H9 (cell line): ENCODE measurements at regions not wholly inside any gene's neighbourhood (a gene's known extent, or its start where the extent isn't known, plus 50 kb on each side); places are given as distances from the start of the nearest gene placed in this dataset.

ENCODE experiments used
- DNase-seq: peaks from one replicate; pipeline ENCODE4 v3.0.0-alpha.2; 2017
- H2AFZ ChIP-seq: one replicate; pipeline ENCODE4 v1.6.1; 2013; ENCODE audit warnings: mild to moderate bottlenecking, low read length, control low read depth, moderate library complexity
- H2AK5ac ChIP-seq: 2 replicates; pipeline ENCODE4 v1.6.1; 2013; ENCODE audit warnings: low read length, control low read depth, mixed read lengths; ENCODE audit not compliant: insufficient read length
- H2BK120ac ChIP-seq: one replicate; pipeline ENCODE4 v1.6.1; 2013; ENCODE audit warnings: low read depth, mild to moderate bottlenecking, low read length, control low read depth, inconsistent platforms; ENCODE audit not compliant: poor library complexity, severe bottlenecking
- H2BK12ac ChIP-seq: 2 replicates; pipeline ENCODE4 v1.6.1; 2013; ENCODE audit warnings: low read length, control low read depth, mixed read lengths, low read depth; ENCODE audit not compliant: insufficient read length
- H2BK15ac ChIP-seq: 2 replicates; pipeline ENCODE4 v1.6.1; 2013; ENCODE audit warnings: low read depth, low read length, control low read depth
- H2BK20ac ChIP-seq: one replicate; pipeline ENCODE4 v1.6.1; 2013; ENCODE audit warnings: low read depth, mild to moderate bottlenecking, low read length, control low read depth, inconsistent platforms; ENCODE audit not compliant: poor library complexity, severe bottlenecking
- H2BK5ac ChIP-seq: 2 replicates; pipeline ENCODE4 v1.6.1; 2013; ENCODE audit warnings: low read length, control low read depth, mixed read lengths; ENCODE audit not compliant: insufficient read length
- H3K14ac ChIP-seq: 2 replicates; pipeline ENCODE4 v1.6.1; 2013; ENCODE audit warnings: low read length, control low read depth; ENCODE audit not compliant: insufficient read depth
- H3K18ac ChIP-seq: 2 replicates; pipeline ENCODE4 v1.6.1; 2013; ENCODE audit warnings: low read depth, mild to moderate bottlenecking, mixed read lengths, low read length, control low read depth; ENCODE audit not compliant: insufficient read length
- H3K23ac ChIP-seq: 2 replicates; pipeline ENCODE4 v1.6.1; 2013; ENCODE audit warnings: low read length, control low read depth, mixed read lengths, low read depth; ENCODE audit not compliant: insufficient read length
- H3K23me2 ChIP-seq: 2 replicates; pipeline ENCODE4 v1.6.1; 2013; ENCODE audit warnings: low read depth, mild to moderate bottlenecking, mixed read lengths, low read length, control low read depth; ENCODE audit not compliant: insufficient read length, poor library complexity, severe bottlenecking
- H3K27ac ChIP-seq: 2 replicates; pipeline ENCODE4 v1.5.1; 2013; ENCODE audit warnings: low read length, control low read depth, mixed read lengths, low read depth; ENCODE audit not compliant: insufficient read length
- H3K27me3 ChIP-seq: 2 replicates; pipeline ENCODE4 v1.6.1; 2013; ENCODE audit warnings: low read length, control low read depth, inconsistent platforms; ENCODE audit not compliant: insufficient read depth
- H3K4ac ChIP-seq: 2 replicates; pipeline ENCODE4 v1.6.1; 2013; ENCODE audit warnings: low read depth, mild to moderate bottlenecking, control low read depth, inconsistent platforms, low read length, moderate library complexity
- H3K4me1 ChIP-seq: 2 replicates; pipeline ENCODE4 v1.6.1; 2013; ENCODE audit warnings: low read length, control low read depth, inconsistent platforms; ENCODE audit not compliant: insufficient read depth
- H3K4me2 ChIP-seq: 2 replicates; pipeline ENCODE4 v1.6.1; 2013; ENCODE audit warnings: low read length, control low read depth, mixed read lengths; ENCODE audit not compliant: insufficient read length, insufficient read depth
- H3K56ac ChIP-seq: 2 replicates; pipeline ENCODE4 v1.6.1; 2013; ENCODE audit warnings: low read depth, mild to moderate bottlenecking, mixed read lengths, low read length, control low read depth; ENCODE audit not compliant: insufficient read length
- H3K79me1 ChIP-seq: 2 replicates; pipeline ENCODE4 v1.6.1; 2013; ENCODE audit warnings: low read depth, mild to moderate bottlenecking, moderate library complexity, low read length, control low read depth, inconsistent platforms; ENCODE audit not compliant: insufficient read depth, poor library complexity, severe bottlenecking
- H3K79me2 ChIP-seq: 2 replicates; pipeline ENCODE4 v1.6.1; 2013; ENCODE audit warnings: low read length, control low read depth, inconsistent platforms; ENCODE audit not compliant: insufficient read depth
- H3K9ac ChIP-seq: 2 replicates; pipeline ENCODE4 v1.6.1; 2013; ENCODE audit warnings: low read length, control low read depth, mixed read lengths; ENCODE audit not compliant: insufficient read length; ENCODE audit errors: extremely low read depth
- H3K9me3 ChIP-seq: one replicate; pipeline ENCODE4 v1.6.1; 2013; ENCODE audit warnings: low read depth, low read length, inconsistent platforms; ENCODE audit not compliant: control insufficient read depth
- H3T11ph ChIP-seq: one replicate; pipeline ENCODE4 v1.6.1; 2013; ENCODE audit warnings: mild to moderate bottlenecking, low read length, control low read depth, inconsistent platforms
- H4K20me1 ChIP-seq: one replicate; pipeline ENCODE4 v1.6.1; 2013; ENCODE audit not compliant: control insufficient read depth, insufficient read length, insufficient read depth
- H4K5ac ChIP-seq: 2 replicates; pipeline ENCODE4 v1.6.1; 2013; ENCODE audit warnings: low read depth, mild to moderate bottlenecking, mixed read lengths, low read length, control low read depth; ENCODE audit not compliant: insufficient read length
- H4K8ac ChIP-seq: replicated peaks from 2 replicates; pipeline ENCODE4 v1.6.1; 2013; ENCODE audit warnings: low read length, control low read depth, mixed read lengths, low read depth; ENCODE audit not compliant: insufficient read length
- H4K91ac ChIP-seq: 2 replicates; pipeline ENCODE4 v1.6.1; 2013; ENCODE audit warnings: low read depth, mild to moderate bottlenecking, moderate library complexity, mixed read lengths, low read length, control low read depth; ENCODE audit not compliant: insufficient read length
- H3K27ac Mint-ChIP-seq, 3 experiments: 2 replicates in 2 of 3; 3 replicates in 1 of 3; pipeline ENCODE4 v1.8.0; 2020 to 2021; ENCODE audit warnings: mixed read lengths in 3 of 3, mild to moderate bottlenecking in 1 of 3, moderate library complexity in 1 of 3
- H3K27me3 Mint-ChIP-seq: 2 replicates; pipeline ENCODE4 v1.8.0; 2021; ENCODE audit warnings: low read depth, mild to moderate bottlenecking, moderate library complexity, mixed read lengths
- H3K36me3 Mint-ChIP-seq, 3 experiments: 2 replicates in 2 of 3; 3 replicates in 1 of 3; pipeline ENCODE4 v1.8.0; 2020 to 2021; ENCODE audit warnings: low read depth in 3 of 3, mixed read lengths in 3 of 3; ENCODE audit not compliant: insufficient read depth in 1 of 3
- H3K4me1 Mint-ChIP-seq, 2 experiments: 2 replicates each; pipeline ENCODE4 v1.8.0; 2020; ENCODE audit warnings: mixed read lengths in 2 of 2
- H3K4me3 Mint-ChIP-seq, 2 experiments: 2 replicates in 1 of 2; 3 replicates in 1 of 2; pipeline ENCODE4 v1.8.0; 2020 to 2021; ENCODE audit warnings: mild to moderate bottlenecking in 2 of 2, mixed read lengths in 2 of 2, moderate library complexity in 1 of 2
- H3K9me3 Mint-ChIP-seq, 2 experiments: 2 replicates in 1 of 2; 3 replicates in 1 of 2; pipeline ENCODE4 v1.8.0; 2020; ENCODE audit warnings: mild to moderate bottlenecking in 2 of 2, mixed read lengths in 2 of 2, moderate library complexity in 1 of 2
- CTCF ChIP-seq: fragments of 200-600 bp; sonication (generic); conservative IDR thresholded peaks from 3 replicates; pipeline ENCODE4 v1.8.0; 2021; ENCODE audit warnings: antibody characterized with exemption, mild to moderate bottlenecking
- WGBS: extraction: QIAGEN DNeasy Blood & Tissue Kit; methylation state at CpG from one replicate; pipeline ENCODE4 v1.1.7; 2013; ENCODE audit warnings: missing lambda C conversion rate, low lambda C conversion rate, mixed read lengths; ENCODE audit not compliant: insufficient read length; ENCODE audit errors: extremely low coverage; 5-methylcytosine and 5-hydroxymethylcytosine counted together

- Histone ChIP-seq H3K9me3 (no peaks in the 10 kb centered on the region), H2BK5ac (no peak overlapping the region), H3K4me2 (no peak overlapping the region), H2BK20ac (no peak overlapping the region), H3K9ac (no peak overlapping the region), H2AK5ac (no peak overlapping the region), H4K20me1 (no peaks in the 10 kb centered on the region), H3K27ac (no peak overlapping the region), H2BK120ac (no peak overlapping the region), H3K23ac (no peak overlapping the region), H3K4ac (no peak overlapping the region), H4K91ac (no peak overlapping the region), H2BK12ac (no peak overlapping the region), H4K5ac (no peak overlapping the region), H3K23me2 (no peaks in the 10 kb centered on the region), H3T11ph (no peak overlapping the region), H3K4me1 (no peaks in the 10 kb centered on the region), H4K8ac (no peak overlapping the region), H2BK15ac (no peak overlapping the region), H3K18ac (no peak overlapping the region), H3K79me2 (no peaks in the 10 kb centered on the region), H3K27me3 (no peaks in the 10 kb centered on the region), H3K14ac (no peak overlapping the region), H3K79me1 (no peaks in the 10 kb centered on the region), H2AFZ (no peak overlapping the region), H3K56ac (no peak overlapping the region)
- H3K36me3 Mint-ChIP-seq: no peaks in the 10 kb centered on the region
- peaks cover 2% of the 10 kb centered on the region; the same call in 1 of the 2 replicates for H3K27me3 Mint-ChIP-seq
- H3K4me3 Mint-ChIP-seq: no peak overlapping the region
- H3K27ac Mint-ChIP-seq: no peak overlapping the region
- no CpG with 5 or more reads among the region's 1 CpG for WGBS
- no peaks in the 10 kb centered on the region for H3K4me1 Mint-ChIP-seq
- DNase-seq: peak; percentile 62
- H3K9me3 Mint-ChIP-seq: no peaks in the 10 kb centered on the region
- TF ChIP-seq CTCF: peak; percentile 73
Observed at GRCh38 chr10:81414038-81414437, 461.0 kb upstream of the NRG3 start.
